ENCODE measurements at regions not wholly inside any gene's neighbourhood (a gene's known extent, or its start where the extent isn't known, plus 50 kb on each side); places are given as distances from the start of the nearest gene placed in this dataset.

DNA sequence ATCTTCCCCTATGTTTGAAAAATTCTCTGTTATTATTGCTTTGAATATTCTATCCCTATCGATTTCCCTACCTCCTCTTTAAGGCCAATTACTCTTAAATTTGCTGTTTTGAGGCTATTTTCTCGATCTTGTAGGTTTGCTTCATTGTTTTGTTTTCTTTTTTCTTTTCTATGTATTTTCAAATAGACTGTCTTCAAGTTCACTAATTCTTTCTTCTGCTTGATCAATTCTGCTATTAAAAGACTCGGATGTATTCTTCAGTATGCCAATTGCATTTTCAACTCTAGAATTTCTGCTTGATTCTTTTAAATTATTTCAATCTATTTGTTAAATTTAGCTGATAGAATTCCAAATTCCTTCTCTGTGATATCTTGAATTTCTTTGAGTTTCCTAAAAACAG, 144.0 kb upstream of the NANOGP8 start:
- no peak for TF ChIP-seq POLR2AphosphoS5 (IDR thresholded peaks at IDR 0.05; ENCODE audit: low read depth)
- TF ChIP-seq JUNB (IDR thresholded peaks at IDR 0.05; ENCODE audit: unreplicated experiment): no peak
- TF ChIP-seq CTCF (conservative IDR thresholded peaks at IDR 0.05; ENCODE audit: low read depth in 2 of 2): no peak
- no peak for TF ChIP-seq REST (IDR thresholded peaks at IDR 0.05; ENCODE audit: unreplicated experiment)
- no peak for TF ChIP-seq EZH2 (IDR thresholded peaks at IDR 0.05; ENCODE audit: low read depth, unreplicated experiment)
- no peak for TF ChIP-seq CREB1 (CRISPR knock-in tag; IDR thresholded peaks at IDR 0.05; ENCODE audit: low read depth)
- TF ChIP-seq EZH2phosphoT487 (IDR thresholded peaks at IDR 0.05; ENCODE audit: unreplicated experiment): no peak
